ENCODE measurements at regions not wholly inside any gene's neighbourhood (a gene's known extent, or its start where the extent isn't known, plus 50 kb on each side); places are given as distances from the start of the nearest gene placed in this dataset.

GRCh38 chr2:133787651-133788050 is 219.4 kb upstream of the NCKAP5 start (continued):
- no peak for TF ChIP-seq JUN (IDR thresholded peaks at IDR 0.05; ENCODE audit: low read depth, low read length)
- no peak for TF ChIP-seq ZNF274 (IDR thresholded peaks at IDR 0.05; ENCODE audit: borderline replicate concordance, extremely low read depth, low read length)
- TF ChIP-seq SIN3A (conservative IDR thresholded peaks at IDR 0.05 in 1 of 2, IDR thresholded peaks at IDR 0.05 in 1 of 2; ENCODE audit: low read depth in 1 of 2, low read length in 2 of 2) = no peak
- no peak for TF ChIP-seq EGR1 (IDR thresholded peaks at IDR 0.05; ENCODE audit: borderline replicate concordance, low read depth, low read length)
- TF ChIP-seq TEAD4 (IDR thresholded peaks at IDR 0.05; ENCODE audit: low read depth, low read length) = no peak

All from H1 (cell line).